HG03565 (cell line): ENCODE measurements at regions not wholly inside any gene's neighbourhood (a gene's known extent, or its start where the extent isn't known, plus 50 kb on each side); places are given as distances from the start of the nearest gene placed in this dataset.
"Not testable (repeated sequence)": the region's sequence is repeated elsewhere in the genome, so short reads cannot be mapped to it uniquely, and the experiment has no call there.

Source experiments
- ATAC-seq: cut with Tn5 transposase; IDR thresholded peaks from one replicate; pipeline ENCODE4 v1.9.1; 2021; ENCODE audit warnings: mild to moderate bottlenecking, moderate library complexity; ENCODE audit not compliant: unreplicated experiment

DNA sequence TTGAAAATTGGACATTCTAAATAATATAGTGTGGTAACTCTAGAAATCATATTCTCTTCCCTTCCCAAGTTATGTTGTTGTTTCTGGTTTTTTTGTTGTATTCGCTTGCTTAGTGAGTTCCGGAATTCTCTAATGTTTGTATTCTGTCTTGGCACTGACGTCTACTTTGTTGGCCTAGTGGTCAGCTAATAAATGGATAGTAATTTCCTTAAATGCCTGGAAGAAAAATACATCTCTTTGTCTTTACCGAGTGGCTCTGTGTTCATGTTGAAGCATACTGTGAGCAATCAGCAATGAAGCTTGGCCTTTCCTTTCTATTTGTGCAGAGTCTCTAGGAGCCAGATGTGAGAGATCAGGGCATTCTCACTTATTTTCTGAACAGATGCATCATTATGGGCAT lies 1225.7 kb downstream of the JRKL start:
- ATAC-seq = no peak

DNA sequence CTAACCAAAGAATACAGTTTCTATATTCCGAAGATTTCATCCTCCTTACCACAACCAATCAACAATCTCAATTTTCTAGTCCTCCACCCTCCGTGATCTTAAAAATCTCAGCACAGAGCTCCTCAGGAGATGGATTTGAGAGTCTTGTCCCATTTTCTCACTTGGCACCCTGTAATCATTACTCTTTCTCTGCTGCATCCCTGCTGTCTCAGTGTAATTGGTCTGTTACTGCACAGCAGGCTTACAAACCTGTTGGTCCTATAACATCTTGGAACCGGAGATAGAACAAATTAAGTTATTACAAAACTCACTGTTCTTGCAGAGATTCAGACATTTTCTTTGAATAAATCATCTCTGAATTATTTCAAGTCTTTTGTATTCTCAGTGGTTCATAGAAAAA lies 1227.2 kb downstream of the JRKL start:
- ATAC-seq = no peak

DNA sequence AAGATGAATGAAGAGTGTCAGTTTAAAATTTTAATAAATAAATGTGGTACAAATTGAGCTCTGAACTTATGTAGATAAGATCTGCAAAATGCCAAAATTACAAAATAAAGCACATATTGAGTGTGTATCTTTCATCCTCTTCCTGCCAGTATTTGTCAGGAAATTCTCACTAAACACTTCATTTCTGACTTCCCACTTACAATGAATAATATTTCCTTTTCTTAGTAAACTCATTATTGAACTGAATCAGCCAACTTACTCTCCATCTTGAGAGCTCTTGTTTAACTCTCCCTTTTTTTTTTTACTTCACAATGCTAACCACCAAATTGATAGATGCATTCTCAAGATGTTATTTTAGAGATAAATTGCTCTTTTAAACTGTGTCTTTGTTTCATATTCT lies 1230.2 kb downstream of the JRKL start:
- no peak for ATAC-seq

DNA sequence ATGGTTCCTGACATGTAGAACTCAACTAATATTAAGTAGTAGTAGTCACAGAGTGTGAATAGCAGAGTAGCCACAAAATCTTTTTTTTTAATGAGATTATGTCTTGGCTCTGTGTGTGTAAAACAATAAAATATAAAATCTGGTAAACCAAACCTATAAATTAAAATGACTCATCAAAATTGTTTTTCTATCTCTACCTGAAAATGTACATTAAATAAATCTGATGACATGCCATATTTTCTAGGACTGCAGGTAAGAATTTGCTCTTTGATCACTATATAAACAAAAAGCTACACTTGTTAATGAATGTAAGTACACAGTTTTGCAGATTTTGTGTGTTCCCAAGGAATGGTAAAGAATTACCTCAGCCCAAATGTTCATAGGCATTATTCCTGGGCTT lies 1231.5 kb downstream of the JRKL start:
- ATAC-seq = no peak

DNA sequence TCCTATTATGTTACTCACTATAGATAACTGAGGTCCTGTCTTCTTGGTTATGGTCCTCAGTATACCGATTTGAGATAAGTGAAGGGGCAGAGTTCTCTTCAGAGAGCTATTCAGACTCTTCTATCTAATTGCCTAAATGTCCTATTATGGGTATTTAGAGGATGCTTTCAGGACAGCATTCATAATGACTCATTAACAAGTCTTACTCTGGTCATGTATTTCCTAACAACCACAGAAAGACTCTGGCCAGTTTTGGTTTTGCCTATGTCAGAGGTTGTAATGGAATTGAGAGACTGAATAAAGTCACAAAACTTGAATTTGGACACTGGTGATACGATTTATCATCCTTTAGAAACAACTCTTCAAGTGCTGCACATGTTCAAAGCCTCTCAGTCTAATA lies 1233.0 kb downstream of the JRKL start:
- no peak for ATAC-seq

DNA sequence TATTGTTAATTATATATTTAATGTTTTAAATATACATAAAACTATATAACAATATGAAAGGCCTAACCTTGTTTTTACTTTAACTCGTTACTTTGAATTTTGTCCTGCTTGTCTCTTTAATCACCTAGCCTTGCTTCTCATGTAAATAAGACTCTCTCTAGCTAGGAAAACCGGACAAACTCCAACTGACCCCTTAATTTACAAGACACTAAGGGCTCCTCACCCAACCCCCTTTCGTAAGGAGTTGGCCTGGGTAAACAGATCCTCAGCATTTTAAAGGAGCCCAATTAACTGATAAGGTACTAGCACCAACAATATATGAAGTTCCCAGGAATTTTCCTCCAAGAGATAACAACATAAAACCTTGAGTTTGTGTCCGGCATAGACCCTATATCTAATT lies 1246.9 kb downstream of the JRKL start:
- not testable (repeated sequence) for ATAC-seq

DNA sequence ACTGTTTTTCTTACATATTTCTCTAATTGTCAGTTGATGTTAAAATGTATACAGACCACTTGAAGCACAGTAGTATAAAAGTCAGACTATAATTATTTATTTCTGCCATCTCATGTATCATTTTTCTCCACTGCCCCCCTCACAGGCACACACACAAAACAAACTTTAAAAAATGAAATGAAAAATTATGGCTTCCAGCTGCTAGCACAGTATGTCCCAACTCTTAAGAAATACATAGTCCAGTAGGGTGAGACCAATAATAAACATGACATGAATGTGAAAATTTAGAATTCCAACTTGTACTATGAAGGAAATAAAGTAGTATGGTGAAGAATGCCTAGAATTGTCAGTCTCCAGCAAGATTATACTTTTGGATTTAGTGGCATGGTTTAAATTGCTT lies 1247.9 kb downstream of the JRKL start:
- ATAC-seq = no peak

DNA sequence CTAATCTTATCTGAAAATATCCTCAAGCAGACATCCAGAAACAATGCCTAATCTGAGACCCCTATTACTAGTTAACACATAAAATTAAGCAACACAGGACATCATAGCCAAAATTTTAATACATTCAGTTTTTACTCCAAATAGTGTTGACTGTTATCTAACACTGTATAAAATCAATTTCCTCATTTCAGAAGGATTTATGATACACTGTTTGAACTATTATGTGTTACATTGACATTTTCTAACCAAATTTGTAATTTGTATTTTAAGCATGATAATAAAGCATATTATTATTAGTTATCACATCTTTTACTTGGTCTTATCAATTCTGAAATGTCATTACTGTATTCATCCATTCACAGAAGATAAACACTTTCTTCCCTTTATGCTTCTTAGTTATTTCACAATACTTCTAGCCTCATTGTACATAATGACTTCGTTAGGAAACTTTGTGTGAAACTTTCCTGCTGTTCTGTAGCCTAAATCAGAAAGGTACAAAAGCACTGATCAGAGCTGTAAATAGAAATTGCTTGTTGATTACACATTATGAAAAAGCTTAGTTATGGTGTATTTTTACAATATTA lies 1248.9 kb downstream of the JRKL start:
- no peak for ATAC-seq

DNA sequence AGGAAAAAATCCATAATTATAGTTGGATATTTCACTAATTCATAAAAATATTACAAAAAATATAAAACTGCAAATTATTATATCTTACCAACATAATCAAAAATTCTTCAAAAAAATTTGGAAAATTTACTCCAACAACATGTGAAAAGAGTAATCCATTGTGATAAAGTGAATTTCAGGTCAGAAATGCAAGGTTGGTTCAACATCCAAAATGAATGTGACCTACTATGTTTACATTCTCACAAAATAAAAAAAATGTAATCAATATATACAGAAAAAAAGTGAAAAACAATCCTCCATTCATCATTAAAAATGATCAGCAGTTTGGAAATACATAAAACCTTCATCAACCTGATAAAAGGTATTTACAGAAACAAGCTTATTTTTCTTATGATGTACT lies 1252.2 kb downstream of the JRKL start:
- no peak for ATAC-seq

DNA sequence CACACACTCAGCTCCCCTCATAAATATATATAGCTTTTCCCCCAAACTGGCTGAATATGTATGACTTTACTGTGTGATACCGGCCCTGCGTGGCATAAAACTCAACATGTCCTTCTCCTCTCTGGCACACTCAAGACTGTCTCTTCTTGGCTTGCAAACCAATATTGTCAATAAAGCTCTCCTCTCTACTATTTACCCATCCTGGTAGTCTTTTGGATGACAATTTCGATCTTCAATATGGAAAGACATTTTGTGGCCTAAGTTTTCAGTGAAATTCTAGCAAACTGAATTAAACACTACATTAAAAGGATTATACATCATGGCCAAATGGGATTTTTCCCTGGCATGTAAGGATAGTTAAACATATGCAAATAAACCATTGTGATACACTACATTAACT lies 1255.9 kb downstream of the JRKL start:
- ATAC-seq = no peak

DNA sequence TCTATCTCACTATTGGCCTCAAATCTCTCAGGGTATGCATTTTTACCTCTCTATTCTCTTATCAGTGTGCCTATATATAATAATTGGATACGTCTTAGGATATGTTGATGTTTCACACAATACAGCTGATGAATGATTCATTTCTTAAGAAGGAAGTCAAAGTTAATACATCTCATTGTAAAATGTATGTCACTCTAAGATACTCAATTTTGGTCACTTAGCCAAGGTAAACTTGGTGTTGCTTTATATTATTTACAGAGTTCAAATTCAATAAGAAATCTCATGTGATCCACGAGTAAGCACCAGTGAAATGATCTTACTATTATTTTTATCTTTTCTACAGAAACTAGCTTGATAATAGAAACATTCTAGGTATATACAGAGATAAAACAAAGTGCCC lies 1266.5 kb downstream of the JRKL start:
- no peak for ATAC-seq

DNA sequence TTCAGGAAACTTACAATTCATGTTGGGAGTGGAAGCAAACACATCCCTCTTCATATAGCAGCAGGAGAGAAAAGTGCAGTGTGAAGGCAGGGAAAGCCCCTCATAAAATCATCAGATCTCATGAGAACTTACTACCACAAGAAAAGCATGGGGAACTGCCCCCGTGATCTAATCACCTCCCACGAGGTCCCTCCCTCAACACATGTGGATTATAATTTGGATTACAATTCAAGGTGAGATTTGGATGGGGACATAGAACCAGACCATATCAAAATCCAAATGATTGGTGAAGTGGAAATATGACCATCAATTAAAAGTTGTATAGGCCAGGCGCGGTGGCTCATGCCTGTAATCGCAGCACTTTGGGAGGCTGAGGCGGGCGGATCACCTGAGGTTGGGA lies 1268.0 kb downstream of the JRKL start:
- ATAC-seq = no peak

DNA sequence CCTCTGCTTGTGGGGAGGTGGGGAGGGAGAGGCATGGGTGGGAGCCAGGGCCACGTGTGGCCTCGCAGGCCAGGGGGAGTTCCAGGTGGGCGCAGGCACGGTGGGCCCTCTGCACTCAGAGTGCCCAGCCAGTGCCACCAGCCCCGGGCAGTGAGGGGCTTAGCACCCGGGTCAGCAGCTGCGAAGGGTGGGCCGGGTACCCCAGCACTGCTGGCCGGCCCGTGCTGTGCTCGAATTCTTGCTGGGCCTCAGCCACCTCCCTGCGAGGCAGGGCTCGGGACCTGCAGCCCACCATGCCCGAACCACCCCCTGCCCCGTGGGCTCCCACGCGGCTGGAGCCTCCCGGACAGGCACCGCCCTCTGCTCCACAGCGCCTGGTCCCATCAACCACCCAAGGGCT lies 1277.2 kb downstream of the JRKL start:
- no peak for ATAC-seq

DNA sequence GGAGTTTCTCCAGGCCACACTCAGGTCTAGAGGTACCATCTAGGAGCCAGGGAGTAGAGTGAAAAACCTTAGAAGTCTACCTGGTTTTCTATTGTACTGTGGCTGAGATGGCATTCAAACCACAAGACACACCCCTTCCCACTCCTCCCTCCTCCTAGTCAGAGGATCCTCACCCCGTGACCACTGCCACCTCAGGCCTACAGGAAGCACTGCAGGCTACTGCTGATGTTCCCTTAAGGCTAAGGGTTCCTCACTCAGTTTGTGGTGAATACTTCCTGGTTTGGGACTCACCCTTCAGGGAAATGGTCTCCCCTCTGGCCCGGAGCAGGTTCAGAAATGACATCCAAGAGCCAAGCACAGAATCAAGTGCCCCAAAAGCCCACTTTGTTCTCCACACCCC lies 1293.9 kb downstream of the JRKL start:
- no peak for ATAC-seq

DNA sequence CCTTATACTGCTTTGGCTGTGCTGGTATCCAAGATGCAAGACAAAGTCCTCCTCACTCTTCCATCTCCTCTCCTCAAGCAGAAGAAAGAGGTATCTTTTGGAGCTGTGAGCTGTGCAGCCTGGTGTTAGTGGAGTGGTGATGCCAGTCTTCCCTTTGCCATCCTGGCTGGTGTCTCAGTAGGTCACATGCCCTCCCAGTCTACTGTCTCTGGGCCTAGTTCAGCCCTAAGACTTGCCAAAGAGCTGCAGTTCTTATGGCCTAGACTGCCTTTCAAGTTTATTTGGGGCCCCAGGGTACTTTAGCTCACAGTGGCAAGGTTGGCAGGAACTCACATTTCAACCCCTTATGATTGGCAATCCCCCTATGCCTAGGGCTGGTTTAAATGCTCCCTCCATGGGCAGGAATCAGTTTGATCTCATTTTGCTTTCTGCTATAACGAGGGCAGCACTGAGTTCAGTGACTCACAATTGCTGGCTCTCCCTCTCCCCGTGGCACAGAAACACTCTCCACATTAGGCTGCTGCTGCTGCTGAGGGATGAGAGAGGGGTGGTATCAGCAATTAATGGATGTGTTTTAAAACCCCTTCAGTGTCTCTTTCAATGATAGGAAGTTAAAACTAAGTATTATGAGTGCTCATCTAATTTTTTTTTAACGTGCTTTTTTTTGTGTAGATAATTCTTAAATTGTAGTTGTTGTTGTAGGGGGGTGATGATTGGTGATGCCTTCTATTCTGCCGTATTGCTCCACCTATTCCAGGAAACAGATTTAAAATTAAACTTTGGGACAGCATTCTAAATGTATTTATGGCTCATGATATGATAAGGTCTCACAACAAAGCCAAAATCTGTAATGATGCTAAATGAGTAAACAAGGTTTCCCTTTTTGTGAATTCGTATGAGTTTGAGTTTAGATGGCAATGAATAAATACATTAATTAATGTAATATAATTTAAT lies 1295.0 kb downstream of the JRKL start:
- no peak for ATAC-seq

DNA sequence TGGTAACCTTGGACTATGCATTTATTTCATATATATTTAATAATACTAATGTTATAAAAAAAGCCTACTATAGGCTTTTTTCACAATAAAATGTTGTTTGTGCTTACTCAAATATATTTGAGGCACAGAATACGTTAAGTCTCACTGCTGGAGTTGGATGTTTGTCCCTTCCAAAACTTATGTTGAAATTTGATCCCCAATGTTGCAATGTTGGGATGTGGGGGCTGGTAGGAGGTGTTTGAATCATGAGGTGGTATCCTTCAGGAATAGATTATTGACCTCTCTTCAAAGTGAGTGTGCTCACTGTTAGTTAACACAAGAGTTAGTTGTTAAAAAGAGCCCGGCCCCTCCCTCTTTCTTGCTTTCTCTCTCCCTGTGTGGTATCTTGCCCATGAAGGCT lies 1295.9 kb downstream of the JRKL start:
- ATAC-seq = no peak

DNA sequence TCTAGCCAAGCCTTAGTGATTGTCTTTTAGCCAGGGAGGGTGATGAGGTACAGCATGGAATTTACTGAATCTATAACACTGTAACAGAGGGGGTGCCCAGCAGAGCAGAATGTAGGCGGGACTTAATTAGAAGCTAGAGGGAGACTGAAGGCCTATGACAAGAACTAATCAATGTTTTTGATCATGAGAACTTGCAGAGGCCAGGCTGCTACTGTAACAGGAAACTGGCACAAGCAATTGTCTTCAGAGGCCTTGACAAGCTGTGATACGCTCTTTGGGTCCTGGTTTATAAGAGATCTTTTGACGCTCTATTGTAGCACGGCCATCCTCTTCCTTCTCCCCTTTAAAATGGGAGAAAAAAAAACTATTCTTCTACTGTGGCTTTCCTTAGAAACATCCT lies 1297.3 kb downstream of the JRKL start:
- no peak for ATAC-seq

DNA sequence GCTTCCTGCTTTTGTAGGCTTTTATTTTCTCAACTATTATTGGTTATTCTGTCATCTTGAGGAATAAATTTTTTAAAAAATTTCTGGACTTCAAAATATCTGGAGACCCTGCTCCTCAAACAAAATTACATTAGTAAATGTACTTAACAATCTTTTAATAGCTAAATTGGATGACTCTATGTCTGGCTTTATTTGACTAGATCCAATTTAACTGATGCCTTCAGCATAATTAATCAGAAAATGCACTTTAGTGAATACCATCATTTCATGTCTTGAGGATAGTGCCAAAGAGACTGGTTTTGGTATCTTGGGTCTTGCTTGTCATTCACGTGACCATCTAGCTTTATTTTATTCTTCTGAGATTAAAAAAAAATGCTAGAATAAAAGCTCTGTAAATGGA lies 1301.2 kb downstream of the JRKL start:
- ATAC-seq = no peak

DNA sequence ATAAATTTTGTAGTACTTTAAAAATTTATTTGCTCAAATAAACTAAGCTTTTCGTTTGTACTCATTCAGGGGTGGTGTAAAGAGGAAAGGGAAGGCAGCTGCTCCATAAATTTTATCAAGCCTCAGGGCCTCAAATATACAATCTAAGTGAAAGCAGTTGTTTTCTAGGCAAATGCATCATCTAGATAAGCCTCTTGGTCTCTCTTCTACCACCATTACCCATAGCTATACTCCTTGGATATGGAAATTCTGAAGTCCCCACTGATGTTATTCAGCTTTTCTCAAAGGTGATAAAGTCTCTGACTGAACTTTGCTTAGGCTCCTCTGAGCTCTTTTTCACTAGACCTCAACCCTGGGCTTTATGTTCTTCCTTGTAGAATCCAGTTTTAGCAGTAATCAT lies 1313.1 kb downstream of the JRKL start:
- ATAC-seq = no peak

DNA sequence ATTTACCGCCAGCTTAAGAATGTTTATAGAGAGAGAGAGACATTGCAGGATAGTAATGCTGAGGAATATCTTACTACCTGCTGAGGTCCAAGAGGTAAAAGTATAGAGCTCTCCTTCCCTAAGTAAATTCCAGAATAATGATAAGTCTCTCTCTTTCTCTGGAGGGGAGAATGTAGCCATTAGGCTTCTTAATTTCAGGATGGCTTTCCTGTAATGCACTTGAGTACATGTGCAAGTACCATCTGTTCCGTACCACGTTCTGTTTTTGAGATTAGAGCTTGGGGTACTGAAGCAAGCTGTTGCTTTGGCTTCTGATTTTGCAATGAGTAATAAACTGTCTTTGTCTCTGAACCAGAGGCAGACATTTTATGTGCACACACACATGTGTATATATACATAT lies 1314.0 kb downstream of the JRKL start:
- no peak for ATAC-seq

DNA sequence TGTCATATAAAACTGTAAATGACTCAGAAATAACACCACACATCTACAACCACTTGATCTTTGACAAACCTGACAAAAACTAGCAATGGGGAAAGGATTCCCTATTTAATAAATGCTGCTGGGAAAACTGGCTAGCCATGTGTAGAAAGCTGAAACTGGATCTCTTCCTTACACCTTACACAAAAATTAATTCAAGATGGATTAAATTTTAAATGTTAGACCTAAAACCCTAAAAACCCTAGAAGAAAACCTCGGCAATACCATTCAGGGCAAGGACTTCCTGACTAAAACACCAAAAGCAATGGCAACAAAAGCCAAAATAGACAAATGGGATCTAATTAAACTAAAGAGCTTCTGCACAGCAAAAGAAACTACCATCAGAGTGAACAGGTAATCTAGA lies 1315.3 kb upstream of the CNTN5 start:
- not testable (repeated sequence) for ATAC-seq

DNA sequence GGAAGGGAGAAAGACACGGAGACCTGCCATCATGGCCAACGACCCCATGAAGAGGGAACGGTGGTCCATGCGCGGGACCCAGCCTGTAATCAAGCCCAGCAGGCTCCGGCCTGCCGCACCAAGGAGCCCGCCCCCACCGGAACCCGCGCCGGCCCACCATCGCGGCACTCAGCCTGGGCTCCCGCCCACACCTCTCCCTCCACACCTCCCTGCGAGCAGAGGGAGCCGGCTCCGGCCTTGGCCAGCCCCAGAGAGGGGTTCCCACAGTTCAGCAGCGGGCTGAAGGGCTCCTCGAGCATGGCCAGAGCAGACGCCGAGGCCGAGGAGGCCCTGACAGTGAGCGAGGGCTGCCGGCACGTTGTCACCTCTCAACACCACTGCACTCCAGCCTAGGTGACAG lies 1302.8 kb upstream of the CNTN5 start:
- no peak for ATAC-seq

DNA sequence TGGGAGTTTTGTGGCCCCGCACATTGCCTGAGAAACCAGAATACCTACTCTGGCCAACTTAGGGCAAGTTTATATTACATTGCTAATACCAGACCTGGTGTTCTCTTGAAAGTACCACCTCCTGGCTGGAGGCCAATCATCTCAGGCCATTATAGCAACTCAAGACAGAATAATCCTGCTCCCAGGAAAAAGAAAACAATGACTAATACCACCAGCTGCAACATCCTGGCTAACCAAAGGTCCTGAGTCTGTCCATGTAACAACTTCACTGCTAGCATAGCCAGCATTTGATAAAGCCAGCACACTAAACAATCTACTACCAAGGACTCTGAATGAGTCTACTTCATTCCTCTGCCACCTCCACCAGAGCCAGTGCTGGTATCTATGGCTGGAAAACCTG lies 1298.7 kb upstream of the CNTN5 start:
- ATAC-seq = no peak
